K562 (cell line): ENCODE measurements at regions not wholly inside any gene's neighbourhood (a gene's known extent, or its start where the extent isn't known, plus 50 kb on each side); places are given as distances from the start of the nearest gene placed in this dataset.

Source experiments
- FOSL1 ChIP-seq: fragments of 200-800 bp; sonication (Bioruptor generic); conservative IDR thresholded peaks from 2 replicates; pipeline ENCODE4 v1.6.1; 2016; ENCODE audit warnings: missing genetic modification characterization, missing compliant biosample characterization
- FOXP1 ChIP-seq: sonication (generic); formaldehyde crosslinking; IDR thresholded peaks from 2 replicates; pipeline ENCODE4 v1.8.0; 2022; ENCODE audit warnings: mild to moderate bottlenecking, missing genetic modification reagents
- JUN ChIP-seq, 2 experiments: sonication (generic) in 1 of 2; formaldehyde crosslinking in 1 of 2; IDR thresholded peaks; 2 replicates each; pipeline versions ENCODE4 v1.6.1 to v1.8.0; 2012 to 2022; ENCODE audit warnings: borderline replicate concordance in 2 of 2, mild to moderate bottlenecking in 2 of 2, improper control_type of control experiment in 1 of 2, low read depth in 1 of 2, low read length in 1 of 2, missing genetic modification reagents in 1 of 2
- JUND ChIP-seq, 2 experiments: IDR thresholded peaks; 2 replicates in 1 of 2; 3 replicates in 1 of 2; pipeline ENCODE4 v1.6.1; 2011; ENCODE audit warnings: borderline replicate concordance in 2 of 2, low read depth in 2 of 2, low read length in 2 of 2, improper control_type of control experiment in 1 of 2, missing biosample characterization in 1 of 2, missing genetic modification characterization in 1 of 2, missing genetic modification reagents in 1 of 2
- KDM1A ChIP-seq, 2 experiments: fragments of 450-650 bp; IDR thresholded peaks; 2 replicates each; pipeline ENCODE4 v1.6.1; 2016; ENCODE audit warnings: mild to moderate bottlenecking in 2 of 2
- MAZ ChIP-seq, 2 experiments: fragments of 450-650 bp in 1 of 2; sonication (generic) in 1 of 2; formaldehyde crosslinking; IDR thresholded peaks in 1 of 2; conservative IDR thresholded peaks in 1 of 2; 2 replicates each; pipeline versions ENCODE4 v1.4.0 to v1.5.0; 2020; ENCODE audit warnings: mild to moderate bottlenecking in 1 of 2, missing genetic modification reagents in 1 of 2
- RAD21 ChIP-seq, 2 experiments: fragments of 250-450 bp in 1 of 2; fragments of 450-650 bp in 1 of 2; sonication (Bioruptor Pico) in 1 of 2; formaldehyde crosslinking in 1 of 2; IDR thresholded peaks in 1 of 2; conservative IDR thresholded peaks in 1 of 2; 2 replicates each; pipeline versions ENCODE4 v1.4.0 to v1.8.0; 2020 to 2022; ENCODE audit warnings: mild to moderate bottlenecking in 2 of 2, moderate library complexity in 1 of 2
- RERE ChIP-seq: sonication (generic); formaldehyde crosslinking; IDR thresholded peaks from 2 replicates; pipeline ENCODE4 v1.8.0; 2023; ENCODE audit warnings: missing genetic modification reagents, mild to moderate bottlenecking, borderline replicate concordance
- RREB1 ChIP-seq: fragments of 250-450 bp; sonication (Bioruptor Pico); IDR thresholded peaks from 2 replicates; pipeline ENCODE4 v1.4.0; 2020
- ZNF384 ChIP-seq: IDR thresholded peaks from 2 replicates; pipeline ENCODE4 v1.6.1; 2012; ENCODE audit warnings: low read depth, low read length, improper control_type of control experiment
- ZNF79 ChIP-seq: fragments of 250-450 bp; sonication (Bioruptor Pico); IDR thresholded peaks from 2 replicates; pipeline ENCODE4 v1.4.0; 2020; ENCODE audit warnings: low read depth, mild to moderate bottlenecking, moderate library complexity

GRCh38 chr2:64354857-64355680 is 98.9 kb upstream of the LGALSL start (continued):
- TF ChIP-seq JUN (IDR thresholded peaks at IDR 0.05; ENCODE audit: borderline replicate concordance, low read depth, low read length) (0 out of 2 replicates have a peak, but pooled peaks have one; percentile 30), JUN (CRISPR knock-in tag; IDR thresholded peaks at IDR 0.05; ENCODE audit: borderline replicate concordance) (no peak; the same call in 1 of the 2 replicates), RAD21 (CRISPR knock-in tag; conservative IDR thresholded peaks at IDR 0.05 in 1 of 2, IDR thresholded peaks at IDR 0.05 in 1 of 2) (peak in 1 of 2 experiments; percentile 5; a peak in 1 of 4 replicates), RREB1 (CRISPR knock-in tag) (0 out of 2 replicates have a peak, but pooled peaks have one; percentile 12), KDM1A (IDR thresholded peaks at IDR 0.05) (peak; percentile 94 to 97), ZNF384 (no peak), FOSL1 (peak; percentile 97), MAZ (CRISPR knock-in tag; conservative IDR thresholded peaks at IDR 0.05 in 1 of 2, IDR thresholded peaks at IDR 0.05 in 1 of 2) (peak in 1 of 2 experiments; percentile 82; a peak in 2 of 4 replicates), JUND (IDR thresholded peaks at IDR 0.05; ENCODE audit: borderline replicate concordance, low read depth, low read length) (peak; percentile 63; the same call in 1 of the 2 replicates), JUND (tag; IDR thresholded peaks at IDR 0.05; ENCODE audit: borderline replicate concordance, low read depth, low read length) (peak; percentile 78; the same call in 2 of the 3 replicates), ZNF79 (no peak), FOXP1 (peak; percentile 98; the same call in 1 of the 2 replicates), RERE (peak; percentile 61; the same call in 1 of the 2 replicates)
